SK-N-SH treated with all-trans-retinoic acid at 6 μM for 48 hours (cell line): ENCODE measurements at regions not wholly inside any gene's neighbourhood (a gene's known extent, or its start where the extent isn't known, plus 50 kb on each side); places are given as distances from the start of the nearest gene placed in this dataset.

Experiments
- ARNTL ChIP-seq: fragments of 450-650 bp; formaldehyde crosslinking; IDR thresholded peaks from 2 replicates; pipeline ENCODE4 v1.5.0; 2020; ENCODE audit warnings: low read depth, mild to moderate bottlenecking, moderate library complexity, borderline replicate concordance
- ESRRG ChIP-seq: fragments of 250-450 bp; sonication (Bioruptor Pico); IDR thresholded peaks from 2 replicates; pipeline ENCODE4 v1.6.1; 2021; ENCODE audit warnings: mild to moderate bottlenecking
- GLIS3 ChIP-seq: fragments of 250-450 bp; sonication (Bioruptor Pico); IDR thresholded peaks from 2 replicates; pipeline ENCODE4 v1.5.0; 2020; ENCODE audit warnings: mild to moderate bottlenecking, moderate library complexity
- ISL1 ChIP-seq: fragments of 250-450 bp; sonication (Bioruptor Pico); IDR thresholded peaks from 2 replicates; pipeline ENCODE4 v2.1.2; 2022; ENCODE audit warnings: mild to moderate bottlenecking, moderate library complexity
- PATZ1 ChIP-seq: fragments of 250-450 bp; sonication (Bioruptor Pico); IDR thresholded peaks from 2 replicates; pipeline ENCODE4 v1.8.0; 2020; ENCODE audit warnings: mild to moderate bottlenecking, moderate library complexity, borderline replicate concordance
- RARB ChIP-seq: fragments of 250-450 bp; sonication (Bioruptor Pico); IDR thresholded peaks from 2 replicates; pipeline ENCODE4 v1.8.0; 2021; ENCODE audit warnings: mild to moderate bottlenecking, moderate library complexity
- ZNF8 ChIP-seq: fragments of 450-650 bp; formaldehyde crosslinking; IDR thresholded peaks from 2 replicates; pipeline ENCODE4 v1.5.0; 2020; ENCODE audit warnings: mild to moderate bottlenecking, moderate library complexity

- TF ChIP-seq GLIS3 (CRISPR knock-in tag) (no peak), PATZ1 (CRISPR knock-in tag) (no peak), ZNF8 (CRISPR knock-in tag) (no peak), RARB (CRISPR knock-in tag) (no peak), ARNTL (CRISPR knock-in tag) (no peak), ESRRG (CRISPR knock-in tag) (no peak), ISL1 (no peak)
These were observed 272.0 kb upstream of the ATP11B start for GRCh38 chr3:182521339-182521738.
